ENCODE measurements at regions not wholly inside any gene's neighbourhood (a gene's known extent, or its start where the extent isn't known, plus 50 kb on each side); places are given as distances from the start of the nearest gene placed in this dataset.

DNA sequence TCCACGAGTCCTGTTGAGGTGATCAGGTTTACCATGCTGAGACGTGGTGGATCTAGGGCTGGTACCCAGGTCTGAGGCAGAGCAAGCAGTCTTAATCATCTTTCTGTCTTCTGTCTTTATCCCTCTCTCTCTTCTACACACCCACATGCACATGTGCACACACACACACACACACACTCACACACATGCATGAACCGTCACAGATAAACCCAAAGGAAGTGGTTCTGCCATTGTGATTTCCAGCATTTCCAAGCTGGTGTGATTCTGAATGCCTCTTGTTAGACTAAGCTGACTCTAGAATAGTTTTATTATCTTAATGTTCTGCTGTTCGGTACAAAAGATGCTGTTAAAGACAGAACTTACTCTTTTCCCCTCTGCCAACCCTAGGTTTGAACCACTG, 411.8 kb upstream of the SALL1 start:
- H3K27me3 ChIP-seq (ENCODE audit: insufficient read depth, low read length, poor library complexity, severe bottlenecking), result no peaks in the 10 kb centered on the region
- H3K4me2 ChIP-seq (ENCODE audit: low read depth, low read length, poor library complexity, severe bottlenecking), result peak overlapping the region; percentile 24

GRCh38 chr16:51559901-51560300, 408.8 kb upstream of the SALL1 start:
- Histone ChIP-seq H3K4me2 (ENCODE audit: low read depth, low read length, poor library complexity, severe bottlenecking) (no peak overlapping the region), H3K36me3 (ENCODE audit: insufficient read depth, low read length) (no peaks in the 10 kb centered on the region), H3K4me1 (ENCODE audit: insufficient read depth, low read length, poor library complexity, severe bottlenecking) (peaks cover 4% of the 10 kb centered on the region), H4K20me1 (ENCODE audit: insufficient read depth, low read length, poor library complexity, severe bottlenecking) (no peaks in the 10 kb centered on the region), H3K9ac (ENCODE audit: low read depth, low read length, poor library complexity, severe bottlenecking) (no peak overlapping the region), H3K9me2 (replicated peaks; ENCODE audit: low read depth, low read length) (no peaks in the 10 kb centered on the region), H3K27me3 (ENCODE audit: insufficient read depth, low read length, poor library complexity, severe bottlenecking) (no peaks in the 10 kb centered on the region), H3F3A (ENCODE audit: low read depth) (no peaks in the 10 kb centered on the region), H3K79me2 (ENCODE audit: insufficient read depth, low read length) (no peaks in the 10 kb centered on the region), H2AFZ (ENCODE audit: low read length) (no peak overlapping the region), H3K9me3 (ENCODE audit: insufficient read depth, low read depth, low read length) (no peaks in the 10 kb centered on the region; the same call in 1 of the 2 replicates), H3K4me3 (ENCODE audit: low read length, poor library complexity, severe bottlenecking) (no peak overlapping the region)
- TF ChIP-seq EZH2phosphoT487 (IDR thresholded peaks at IDR 0.05; ENCODE audit: borderline replicate concordance) (no peak), CTCF (conservative IDR thresholded peaks at IDR 0.05; ENCODE audit: low read length) (no peak)

More for the DNA sequence above, 411.8 kb upstream of the SALL1 start:
- Histone ChIP-seq H3K9ac (ENCODE audit: low read depth, low read length, poor library complexity, severe bottlenecking) (no peak overlapping the region), H2AFZ (ENCODE audit: low read length) (no peak overlapping the region), H3K79me2 (ENCODE audit: insufficient read depth, low read length) (no peaks in the 10 kb centered on the region), H3K9me2 (replicated peaks; ENCODE audit: low read depth, low read length) (no peaks in the 10 kb centered on the region), H3K4me1 (ENCODE audit: insufficient read depth, low read length, poor library complexity, severe bottlenecking) (peaks cover 4% of the 10 kb centered on the region), H4K20me1 (ENCODE audit: insufficient read depth, low read length, poor library complexity, severe bottlenecking) (no peaks in the 10 kb centered on the region), H3K4me3 (ENCODE audit: low read length, poor library complexity, severe bottlenecking) (no peak overlapping the region), H3K36me3 (ENCODE audit: insufficient read depth, low read length) (no peaks in the 10 kb centered on the region), H3K9me3 (ENCODE audit: insufficient read depth, low read depth, low read length) (no peaks in the 10 kb centered on the region; the same call in 1 of the 2 replicates), H3F3A (ENCODE audit: low read depth) (no peaks in the 10 kb centered on the region)
- TF ChIP-seq CTCF (conservative IDR thresholded peaks at IDR 0.05; ENCODE audit: low read length), result no peak
- no peak for TF ChIP-seq EZH2phosphoT487 (IDR thresholded peaks at IDR 0.05; ENCODE audit: borderline replicate concordance)

DNA sequence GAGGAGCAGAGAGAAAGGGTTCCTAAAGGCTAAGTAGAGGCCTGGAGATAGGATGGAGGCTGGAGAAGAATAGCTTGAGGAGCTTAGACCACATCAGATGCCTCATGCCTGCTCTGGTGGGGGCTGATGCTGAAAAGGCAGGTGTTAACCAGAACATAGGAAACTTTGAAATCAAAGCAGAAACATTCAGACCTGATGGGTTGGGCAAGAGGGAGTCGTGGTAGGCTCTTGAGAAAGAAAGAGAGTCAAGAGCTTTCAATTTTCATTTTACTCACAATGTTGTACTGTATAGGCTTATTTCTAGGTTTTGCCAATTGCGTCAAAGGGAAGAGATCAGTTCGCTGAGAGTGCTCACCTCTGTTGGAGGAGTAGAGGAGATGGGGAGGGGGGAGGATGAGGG, 406.6 kb upstream of the SALL1 start:
- Histone ChIP-seq H4K20me1 (ENCODE audit: insufficient read depth, low read length, poor library complexity, severe bottlenecking) (no peaks in the 10 kb centered on the region), H3K27me3 (ENCODE audit: insufficient read depth, low read length, poor library complexity, severe bottlenecking) (no peaks in the 10 kb centered on the region), H3K36me3 (ENCODE audit: insufficient read depth, low read length) (no peaks in the 10 kb centered on the region), H3K4me3 (ENCODE audit: low read length, poor library complexity, severe bottlenecking) (no peak overlapping the region), H3K9me2 (replicated peaks; ENCODE audit: low read depth, low read length) (no peaks in the 10 kb centered on the region), H3K4me1 (ENCODE audit: insufficient read depth, low read length, poor library complexity, severe bottlenecking) (peaks cover 3% of the 10 kb centered on the region), H3K4me2 (ENCODE audit: low read depth, low read length, poor library complexity, severe bottlenecking) (no peak overlapping the region), H3K9ac (ENCODE audit: low read depth, low read length, poor library complexity, severe bottlenecking) (no peak overlapping the region), H3K79me2 (ENCODE audit: insufficient read depth, low read length) (no peaks in the 10 kb centered on the region), H3F3A (ENCODE audit: low read depth) (no peaks in the 10 kb centered on the region), H2AFZ (ENCODE audit: low read length) (no peak overlapping the region), H3K9me3 (ENCODE audit: insufficient read depth, low read depth, low read length) (no peaks in the 10 kb centered on the region)
- no peak for TF ChIP-seq CTCF (conservative IDR thresholded peaks at IDR 0.05; ENCODE audit: low read length)
- no peak for TF ChIP-seq EZH2phosphoT487 (IDR thresholded peaks at IDR 0.05; ENCODE audit: borderline replicate concordance)
